HG03280 (cell line): ENCODE measurements at regions not wholly inside any gene's neighbourhood (a gene's known extent, or its start where the extent isn't known, plus 50 kb on each side); places are given as distances from the start of the nearest gene placed in this dataset.

Experiments used
- ATAC-seq: cut with Tn5 transposase; IDR thresholded peaks from one replicate; pipeline ENCODE4 v1.9.1; 2021; ENCODE audit warnings: mild to moderate bottlenecking, moderate library complexity; ENCODE audit not compliant: unreplicated experiment

DNA sequence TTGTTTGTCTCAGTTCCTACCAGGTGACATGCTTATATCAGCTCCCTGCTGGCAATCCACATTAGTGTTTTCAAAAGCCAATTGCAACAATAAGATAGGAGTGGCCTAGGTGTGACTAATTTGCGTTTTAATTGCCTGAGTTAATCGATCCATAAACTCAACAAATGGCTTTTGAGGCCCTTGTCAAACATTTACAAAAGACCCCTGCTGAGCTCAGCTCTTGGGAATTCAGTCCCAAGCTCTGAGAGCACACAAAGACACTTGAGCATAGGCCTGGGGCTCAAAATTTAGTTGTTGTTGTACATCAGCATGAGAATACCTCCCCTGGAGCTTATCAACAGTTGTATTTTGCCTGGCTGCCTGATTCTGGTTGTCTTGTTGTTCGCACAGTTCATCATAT is 1134.4 kb upstream of the TSPY4 start:
- no peak for ATAC-seq

DNA sequence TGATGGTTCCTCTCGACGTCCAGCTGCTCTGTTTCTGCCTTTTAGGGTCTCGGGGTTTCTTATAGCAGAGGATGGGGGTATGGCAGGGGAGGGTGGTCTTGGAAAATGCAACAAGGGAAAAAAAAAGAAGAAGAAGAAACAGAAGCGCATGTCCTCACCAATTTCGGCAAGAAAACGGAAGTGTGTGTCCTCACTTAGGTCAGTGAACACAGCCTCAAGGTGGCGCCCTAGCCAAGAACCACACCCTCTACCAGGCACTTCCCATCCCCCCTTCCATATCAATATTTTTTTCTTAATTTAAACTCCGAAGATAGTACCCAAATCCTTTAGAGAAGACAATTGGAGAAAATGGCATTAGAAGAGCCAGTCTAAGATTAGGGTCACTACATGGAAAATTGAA is 1096.1 kb upstream of the TSPY4 start:
- ATAC-seq: no peak

DNA sequence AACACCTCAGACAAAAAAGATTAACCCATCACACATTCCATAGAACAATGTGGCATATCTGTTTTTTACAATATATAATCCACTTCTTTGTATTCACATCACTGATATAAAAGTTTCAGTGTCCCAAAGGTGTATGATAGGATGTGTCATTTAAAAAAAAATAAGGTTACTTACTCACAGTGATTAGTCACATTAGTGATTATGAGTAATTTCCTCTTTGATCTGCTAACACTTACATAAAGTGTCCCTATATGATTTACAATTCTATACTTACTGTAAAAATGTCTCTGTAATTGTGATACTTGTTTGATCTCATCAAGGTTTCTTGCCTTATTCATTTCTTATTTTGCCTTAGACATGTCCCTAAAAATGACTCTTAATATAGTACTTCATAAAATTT is 1063.5 kb upstream of the TSPY4 start:
- no peak for ATAC-seq

DNA sequence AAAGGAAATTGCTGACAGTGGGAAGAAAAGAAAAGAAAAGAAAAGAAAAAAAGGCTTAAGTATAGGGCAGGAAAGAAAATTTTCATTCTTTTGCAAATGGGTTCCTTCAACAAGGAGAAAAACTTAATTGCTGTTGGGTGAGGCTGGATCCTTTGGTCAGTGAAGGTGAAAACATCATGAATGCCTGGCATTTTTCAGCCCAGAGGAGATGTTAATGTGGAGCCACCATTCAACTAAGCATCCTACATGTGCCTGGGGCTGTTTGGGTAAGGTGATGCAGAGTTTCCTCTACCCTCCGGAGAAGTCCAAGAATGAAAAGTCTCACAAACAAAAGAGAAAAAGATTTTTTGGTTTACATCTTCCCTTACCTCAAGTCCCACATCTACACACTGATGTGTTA is 1032.2 kb upstream of the TSPY4 start:
- ATAC-seq: no peak

DNA sequence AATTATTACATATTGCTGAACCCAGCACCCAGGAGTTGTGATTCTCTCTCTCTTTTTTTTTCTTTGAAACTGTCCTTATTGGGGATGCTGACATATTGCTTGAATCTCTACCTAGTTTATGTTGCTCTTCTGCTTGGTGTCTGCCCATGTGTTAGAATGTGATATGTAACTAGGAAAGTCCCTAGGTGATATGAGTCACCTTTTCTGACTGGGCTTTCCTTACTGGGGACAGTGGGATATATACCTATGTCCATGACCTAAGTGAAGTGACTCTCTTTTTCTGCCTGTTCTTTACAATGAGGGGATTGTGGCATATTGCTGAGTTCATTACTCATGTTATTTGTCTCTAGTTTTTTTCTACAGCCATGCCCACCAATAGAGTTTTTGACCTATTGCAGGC is 1013.2 kb upstream of the TSPY4 start:
- no peak for ATAC-seq

DNA sequence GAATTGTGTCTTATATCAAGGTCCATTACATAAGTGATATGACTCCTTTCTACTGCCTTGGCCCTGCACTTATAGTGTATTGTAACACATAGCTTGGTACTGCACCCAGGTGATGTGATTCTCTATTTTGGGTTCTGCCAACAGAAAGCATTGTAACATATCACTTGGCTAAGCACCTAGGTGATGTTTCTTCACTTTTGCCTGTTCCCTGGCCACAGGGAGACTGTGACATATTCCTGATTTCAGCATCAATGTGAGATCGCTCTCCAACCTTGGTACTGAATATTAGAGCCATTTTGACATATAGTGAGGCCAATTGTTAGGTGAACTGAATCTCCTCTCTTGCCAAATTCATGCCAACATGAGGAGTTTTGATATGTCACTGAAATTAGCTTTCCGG is 1010.3 kb upstream of the TSPY4 start:
- ATAC-seq: no peak

DNA sequence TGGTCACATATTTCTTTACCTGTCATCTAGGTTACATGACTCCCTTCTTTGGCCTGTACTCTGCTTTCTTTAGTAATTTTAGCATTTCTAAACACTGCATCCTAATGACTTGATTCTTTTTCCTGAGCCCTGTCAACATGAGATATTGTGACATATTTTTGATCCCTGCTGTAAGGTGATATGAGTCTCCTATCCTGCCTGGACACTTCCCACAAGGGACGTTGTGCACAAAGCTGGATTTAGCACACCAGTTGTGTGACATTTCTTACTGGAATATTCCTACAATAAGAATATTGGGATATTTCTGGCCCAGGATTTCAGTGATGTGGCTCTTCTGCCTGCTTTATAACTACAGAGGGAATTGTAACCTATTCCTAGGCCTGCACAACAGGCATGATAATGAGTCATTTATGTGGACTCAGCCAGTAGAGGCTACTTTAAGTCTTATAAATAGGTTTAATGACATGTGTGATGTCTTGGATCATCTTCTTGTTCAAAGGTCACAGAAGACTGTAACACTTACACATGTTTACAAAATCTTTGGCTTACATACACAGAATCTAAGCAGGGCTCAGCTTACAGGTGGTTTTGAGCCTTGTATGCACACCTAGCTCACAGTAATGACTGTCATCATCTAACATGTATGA is 1009.4 kb upstream of the TSPY4 start:
- no peak for ATAC-seq

DNA sequence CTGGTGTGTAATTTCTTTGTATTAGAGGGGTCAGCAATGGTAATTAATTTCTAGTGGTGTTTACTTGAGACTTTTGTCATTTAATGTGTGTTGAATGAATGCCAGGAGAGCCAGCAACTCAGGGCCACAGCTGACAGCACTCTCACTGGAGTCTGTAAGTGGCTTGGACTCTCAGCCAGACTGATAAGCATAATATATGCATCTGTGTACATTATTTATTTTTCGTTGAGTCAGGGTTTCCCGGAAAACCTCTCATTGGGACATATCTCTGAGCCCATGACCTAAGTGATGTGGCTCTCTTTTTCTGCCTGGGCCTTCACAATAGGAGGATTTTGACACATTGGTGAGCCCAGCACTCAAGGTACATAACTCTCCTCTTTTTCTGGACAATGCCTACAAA is 1007.8 kb upstream of the TSPY4 start:
- ATAC-seq: no peak

DNA sequence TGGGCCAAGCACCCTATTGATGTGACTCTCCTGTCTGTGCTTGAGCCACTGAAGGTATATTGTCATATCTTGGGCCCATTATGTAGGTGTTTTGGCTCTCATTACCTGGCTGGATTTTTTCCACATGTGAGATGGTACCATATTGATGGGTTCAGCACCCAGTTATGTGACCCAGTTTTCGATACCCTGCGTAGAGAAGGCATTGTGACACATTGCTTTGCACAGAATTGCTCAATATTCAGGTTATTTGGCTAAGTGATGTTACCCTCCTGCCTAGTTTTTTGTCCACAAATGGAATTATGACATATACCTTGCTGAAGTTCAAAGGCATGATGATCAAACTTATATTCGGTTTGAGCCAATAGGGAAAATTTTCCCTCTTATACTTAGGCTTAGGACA is 1007.3 kb upstream of the TSPY4 start:
- no peak for ATAC-seq

DNA sequence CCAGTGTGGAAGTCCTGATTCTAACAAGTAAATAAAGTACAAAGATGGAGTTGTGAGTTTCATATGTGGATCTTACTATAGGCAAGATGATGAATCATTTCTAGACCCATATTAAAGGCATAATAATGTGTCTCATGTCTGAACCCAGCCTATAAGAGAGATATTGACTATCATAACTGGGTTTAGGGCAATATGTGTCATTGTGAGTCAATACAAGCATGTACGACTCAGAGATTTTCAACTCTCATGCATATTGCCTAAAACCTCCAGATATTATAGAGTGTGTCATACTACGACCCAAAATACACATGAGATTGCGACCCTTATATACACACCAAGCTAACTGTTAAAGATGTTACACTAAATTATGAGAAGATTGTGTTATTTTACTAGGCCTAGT is 1003.9 kb upstream of the TSPY4 start:
- no peak for ATAC-seq

DNA sequence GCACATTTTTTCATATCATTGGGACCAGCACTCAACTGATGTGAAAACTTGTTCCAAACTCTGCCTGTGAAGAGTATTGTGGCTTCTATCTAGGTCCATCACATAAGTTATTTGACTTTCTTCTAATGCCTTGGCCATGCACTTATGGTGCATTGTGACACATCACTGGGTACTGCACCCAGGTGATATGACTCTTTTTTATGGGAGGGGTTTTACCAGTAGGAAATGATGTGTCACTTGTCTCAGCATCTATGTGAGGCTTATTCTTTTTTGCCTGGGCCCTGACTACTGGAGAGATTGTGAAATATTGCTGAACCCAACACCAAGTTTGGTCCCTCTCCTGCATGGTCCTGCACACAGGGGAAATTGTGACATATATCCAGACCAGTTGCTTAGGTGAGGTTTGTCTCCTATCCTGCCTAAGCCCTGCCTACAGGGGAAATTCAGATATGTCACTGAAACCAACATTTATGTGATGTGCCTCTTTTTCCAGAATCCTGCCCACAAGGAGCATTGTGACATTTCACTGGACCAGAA is 1001.9 kb upstream of the TSPY4 start:
- ATAC-seq: no peak

DNA sequence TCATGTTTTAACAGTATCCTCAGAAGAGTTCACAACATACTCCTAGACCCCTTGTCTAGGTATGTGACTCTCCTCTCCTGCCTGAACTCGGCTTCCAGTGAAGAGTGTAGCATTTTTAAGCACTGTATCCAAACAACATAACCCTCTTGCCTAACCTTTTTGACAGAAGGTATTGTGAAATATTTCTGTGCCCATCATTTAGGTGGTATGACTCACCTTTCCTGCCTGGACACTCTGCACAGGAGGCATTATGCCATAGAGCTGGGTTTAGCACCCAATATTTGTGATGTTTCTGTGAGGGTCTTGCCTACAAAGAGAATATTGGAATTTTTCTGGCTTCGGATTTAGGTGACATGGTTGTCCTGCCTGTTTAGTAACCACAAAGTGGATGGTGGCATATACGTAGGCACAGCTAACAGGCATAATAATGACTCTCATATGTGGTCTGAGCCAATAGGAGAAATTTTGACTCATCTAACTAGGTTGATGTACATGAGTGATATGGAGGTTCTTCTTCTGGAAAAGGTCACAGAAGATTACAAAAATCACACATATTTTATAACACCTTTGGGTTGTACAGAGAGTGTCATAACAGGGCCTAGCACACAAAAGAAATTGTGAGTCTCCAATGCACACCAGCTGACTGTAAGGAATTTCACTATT is 1001.0 kb upstream of the TSPY4 start:
- no peak for ATAC-seq

DNA sequence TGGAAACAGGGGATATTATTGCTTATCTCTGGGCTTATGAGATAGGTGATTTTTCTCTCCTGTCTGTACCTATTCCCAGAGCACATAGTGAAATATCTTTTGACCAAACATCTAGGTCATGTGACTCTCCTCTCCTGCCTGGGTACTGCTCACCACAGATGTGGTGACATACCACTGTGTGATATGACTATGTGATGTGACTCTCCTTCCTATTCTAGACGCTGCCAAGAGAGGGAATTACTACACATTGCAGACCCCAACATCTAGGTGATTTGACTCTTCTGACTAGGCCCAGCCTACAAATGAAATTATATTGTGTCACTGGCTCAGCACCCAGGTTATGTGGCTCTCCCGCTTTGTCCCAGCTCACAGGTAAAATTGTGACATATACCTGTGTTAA is 996.3 kb upstream of the TSPY4 start:
- no peak for ATAC-seq

DNA sequence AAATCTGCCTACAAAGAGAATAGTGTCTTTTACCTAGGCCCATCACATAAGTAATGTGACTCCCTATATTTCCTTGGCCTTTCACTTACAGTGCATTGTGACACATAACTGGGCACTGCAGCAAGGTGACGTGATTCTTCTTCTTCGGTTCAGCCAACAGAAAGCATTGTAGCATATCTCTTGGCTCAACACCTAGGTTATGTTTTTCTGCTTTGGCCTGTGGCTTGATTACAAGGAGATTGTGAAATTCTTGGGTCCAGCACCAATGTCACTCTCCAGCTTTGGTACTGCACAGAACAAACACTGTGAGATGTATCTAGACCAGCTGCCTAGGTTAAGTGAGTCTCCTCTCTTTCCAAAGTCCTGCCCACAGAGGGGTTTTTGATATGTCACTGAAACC is 995.1 kb upstream of the TSPY4 start:
- no peak for ATAC-seq

DNA sequence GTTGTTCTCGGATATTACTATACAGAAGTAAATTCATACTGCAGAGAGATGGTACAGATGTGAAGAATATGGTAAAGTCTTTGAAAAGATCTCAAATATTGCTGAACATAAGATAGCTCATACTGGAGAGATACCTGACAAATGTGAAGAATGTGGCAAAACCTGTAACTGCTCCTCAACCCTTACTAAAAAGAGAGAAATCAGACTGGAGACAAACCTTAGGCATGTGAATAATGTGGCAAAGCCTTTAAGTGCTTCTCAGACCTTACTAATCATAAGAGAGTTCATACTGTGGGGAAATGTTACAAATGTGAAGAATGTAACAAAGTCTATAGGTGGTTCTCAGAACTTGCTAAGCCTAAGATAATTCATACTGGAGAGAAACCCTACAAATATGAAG is 986.0 kb upstream of the TSPY4 start:
- ATAC-seq: no peak

DNA sequence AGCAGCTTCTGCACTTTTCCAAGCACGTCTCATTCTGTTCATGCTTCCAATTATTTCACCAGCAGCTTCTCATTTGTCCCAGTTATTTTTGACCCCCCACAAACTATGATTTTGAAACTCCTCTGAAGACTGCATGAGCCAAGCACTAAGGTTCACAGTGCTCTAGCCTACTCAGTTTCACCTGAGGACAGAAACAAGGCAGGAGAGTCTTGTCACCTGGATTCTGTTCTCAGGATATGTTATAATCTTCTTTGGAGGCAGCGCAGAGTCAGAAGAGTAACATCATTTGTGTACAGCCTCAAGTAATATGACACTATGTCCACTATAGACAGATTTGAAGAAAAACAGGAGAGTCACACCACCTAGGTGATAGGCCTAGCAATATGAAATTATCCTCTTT is 985.1 kb upstream of the TSPY4 start:
- ATAC-seq: no peak

DNA sequence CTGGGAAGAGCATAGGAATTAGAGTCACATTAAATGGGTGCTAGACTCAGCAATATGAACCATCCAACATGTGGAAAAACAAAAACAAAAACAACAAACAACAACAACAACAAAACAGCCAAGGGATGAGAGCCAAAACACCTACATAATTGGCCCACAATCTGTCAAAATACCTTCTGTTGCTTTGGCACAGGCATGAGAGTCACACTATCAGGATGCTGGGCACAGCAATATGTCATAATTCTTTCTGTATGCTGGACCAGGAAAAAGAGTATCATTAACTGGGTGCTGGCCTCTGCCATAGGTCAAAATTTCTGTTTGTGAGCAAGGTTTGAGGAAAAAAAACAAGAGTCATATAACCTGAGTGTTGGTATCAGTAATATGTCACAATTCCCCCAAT is 979.1 kb upstream of the TSPY4 start:
- ATAC-seq: no peak

DNA sequence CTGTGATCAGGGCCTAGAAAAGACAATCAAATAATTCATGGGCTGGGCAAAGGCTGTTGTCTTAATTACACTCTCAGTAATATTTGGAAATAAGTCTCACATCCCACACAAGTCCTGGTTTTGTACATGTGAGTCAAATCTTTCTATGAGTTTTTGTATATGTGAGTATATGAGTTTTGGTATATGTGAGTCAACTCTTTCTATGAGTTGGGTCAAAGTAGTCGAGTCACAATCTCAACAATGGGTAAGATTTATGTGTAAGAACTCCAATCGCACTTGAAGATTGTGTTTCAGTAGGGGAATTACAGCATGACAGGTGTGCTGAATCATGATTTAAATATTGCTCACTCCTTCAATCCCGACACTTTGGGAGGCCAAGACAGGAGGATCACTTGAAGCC is 975.5 kb upstream of the TSPY4 start:
- no peak for ATAC-seq

DNA sequence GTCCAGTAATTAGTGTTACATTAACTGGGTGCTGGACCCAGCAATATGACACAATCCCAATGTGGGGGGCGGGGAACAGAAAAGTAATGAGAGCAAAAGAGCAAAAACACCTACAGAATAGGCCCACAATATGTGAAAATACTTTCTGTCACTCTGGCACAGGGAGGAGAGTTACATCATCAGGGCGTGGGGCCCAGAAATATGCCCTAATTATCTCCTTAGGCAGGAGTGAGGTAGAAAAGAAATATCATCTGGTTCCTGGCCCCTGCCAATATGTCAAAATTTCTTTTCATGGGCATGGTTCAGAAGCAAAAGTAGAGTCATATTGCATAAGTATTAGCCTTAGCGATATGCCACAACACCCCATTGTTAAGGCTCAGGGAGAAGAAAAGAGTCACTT is 959.8 kb upstream of the TSPY4 start:
- no peak for ATAC-seq

DNA sequence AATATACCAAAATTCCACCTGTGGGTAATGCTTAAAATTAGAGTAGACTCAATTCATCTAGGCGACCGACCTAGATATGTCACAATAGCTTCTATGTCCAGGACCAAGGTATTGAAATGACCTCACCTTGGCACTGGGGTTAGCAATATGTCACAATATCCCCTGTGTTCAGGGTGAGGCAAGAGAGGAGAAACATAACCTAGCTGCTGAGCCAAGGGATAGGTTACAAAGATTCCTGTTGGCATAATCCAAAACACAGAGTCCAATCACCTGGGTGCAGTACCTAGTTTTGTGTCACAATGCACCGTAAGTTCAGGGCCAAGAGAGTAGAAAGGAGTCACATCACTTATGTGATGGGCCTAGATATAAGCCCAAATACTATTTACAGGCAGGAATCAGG is 957.5 kb upstream of the TSPY4 start:
- no peak for ATAC-seq

DNA sequence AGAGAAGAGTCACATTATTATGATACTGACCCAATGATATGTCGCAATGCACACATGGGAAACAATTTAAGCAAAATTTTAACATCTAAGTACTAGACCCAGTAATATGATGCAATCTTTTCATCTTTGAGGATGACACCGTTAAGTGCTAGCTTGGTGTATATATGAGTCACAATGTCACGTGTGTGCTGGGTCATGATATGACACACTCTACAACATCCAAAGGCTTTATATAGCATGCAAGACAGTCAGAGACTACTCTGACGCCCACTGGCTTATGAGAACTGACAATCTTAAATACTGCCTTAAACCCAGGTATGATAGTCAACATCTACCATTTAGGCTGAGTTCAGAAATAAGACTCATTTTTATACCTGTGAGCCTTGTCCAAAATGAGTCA is 955.8 kb upstream of the TSPY4 start:
- ATAC-seq: no peak

DNA sequence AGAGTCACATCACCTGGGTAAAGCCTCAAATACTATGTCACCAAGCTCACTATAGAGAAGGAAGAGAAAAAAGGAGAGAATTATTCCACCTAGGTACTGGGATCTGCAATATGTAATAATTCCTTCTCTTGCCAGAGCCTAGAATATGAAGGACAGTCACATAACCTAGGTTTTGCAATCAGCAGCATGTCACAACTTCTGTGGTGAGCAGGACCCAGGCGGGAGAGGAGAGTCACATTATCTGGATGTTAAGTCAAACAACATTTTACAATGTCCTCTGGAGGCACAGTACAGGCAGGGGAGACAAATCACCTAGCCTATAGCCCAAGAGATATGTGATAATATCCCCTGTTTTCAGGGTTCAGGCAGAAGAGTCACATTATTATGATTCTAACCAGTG is 951.2 kb upstream of the TSPY4 start:
- ATAC-seq: no peak

DNA sequence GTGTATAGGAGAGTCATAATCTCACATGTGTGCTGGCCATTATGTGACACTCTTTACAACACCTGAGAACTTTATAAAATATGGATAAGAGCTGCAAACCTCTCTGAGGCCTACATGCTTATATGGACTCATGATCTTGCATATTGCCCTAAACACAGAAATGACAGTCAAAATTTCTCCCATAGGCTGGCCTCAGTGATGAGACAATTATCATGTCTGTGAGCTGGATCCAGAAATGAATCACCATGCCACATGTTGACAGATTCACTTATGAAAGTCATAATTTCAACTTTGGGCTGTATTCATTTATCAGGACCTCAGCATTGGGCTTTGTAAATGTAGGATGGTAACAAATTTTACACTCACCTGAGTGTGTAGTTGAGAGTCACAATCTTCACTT is 948.8 kb upstream of the TSPY4 start:
- ATAC-seq: no peak
